Body of pancreas (tissue), 4 donors: ENCODE measurements at regions not wholly inside any gene's neighbourhood (a gene's known extent, or its start where the extent isn't known, plus 50 kb on each side); places are given as distances from the start of the nearest gene placed in this dataset.

Experiments
- ATAC-seq: fragments of 150-250 bp; one replicate; pipeline ENCODE4 v1.9.1; 2016
- DNase-seq, 4 donors: peaks; one replicate each; pipeline ENCODE4 v3.0.0-alpha.2; 2019
- H3K27ac ChIP-seq, 4 donors: fragments of 200-600 bp; sonication (generic); 1 replicate in 3 of 4; 2 replicates in 1 of 4; pipeline versions ENCODE4 v1.5.1 to v1.6.1; 2016 to 2019; ENCODE audit warnings: mild to moderate bottlenecking in 1 of 4, mixed read lengths in 1 of 4, moderate library complexity in 1 of 4
- H3K27me3 ChIP-seq, 2 donors: fragments of 200-600 bp; sonication (generic); one replicate each; pipeline ENCODE4 v1.6.0; 2016; ENCODE audit warnings: mild to moderate bottlenecking in 1 of 2
- H3K36me3 ChIP-seq, 2 donors: fragments of 200-600 bp; sonication (generic); replicated peaks in 1 of 2; 2 replicates each; pipeline ENCODE4 v1.5.1; 2016; ENCODE audit warnings: low read depth in 2 of 2; ENCODE audit not compliant: insufficient read depth in 1 of 2
- H3K4me1 ChIP-seq: fragments of 200-600 bp; sonication (generic); one replicate; pipeline ENCODE4 v1.6.0; 2016
- H3K4me3 ChIP-seq, 2 donors: fragments of 200-600 bp; sonication (generic); 1 replicate in 1 of 2; 2 replicates in 1 of 2; pipeline ENCODE4 v1.5.1; 2016 to 2019
- H3K9me3 ChIP-seq, 3 donors: fragments of 200-600 bp; sonication (generic); 1 replicate in 2 of 3; 2 replicates in 1 of 3; pipeline ENCODE4 v1.5.1; 2016
- CTCF ChIP-seq, 7 experiments: fragments of 450-650 bp in 4 of 7; fragments of 200-600 bp in 3 of 7; sonication (generic) in 3 of 7; IDR thresholded peaks; one replicate each; pipeline ENCODE4 v1.5.1; 2016 to 2019; ENCODE audit warnings: antibody characterized with exemption in 7 of 7
- POLR2A ChIP-seq, 3 donors: fragments of 450-650 bp; IDR thresholded peaks; one replicate each; pipeline ENCODE4 v1.6.1; 2016; ENCODE audit warnings: antibody characterized with exemption in 3 of 3, mild to moderate bottlenecking in 2 of 3
- WGBS, 2 donors: methylation state at CpG; one replicate each; pipeline ENCODE4 v1.1.5; 2017; 5-methylcytosine and 5-hydroxymethylcytosine counted together
- intact Hi-C: fragments of 100-400 bp; cut with DNase I; formaldehyde crosslinking; loops from one replicate; pipeline ENCODE4 v1.15.1; 2023

- 85 to 91% methylated on average over 7 of the region's 7 CpGs for WGBS, 2 donors
Measured at GRCh38 chr1:238296371-238296770, 405.6 kb upstream of the ZP4 start.

GRCh38 chr1:238293075-238293474, 402.4 kb upstream of the ZP4 start:
- intact Hi-C loops = no loop called here
- Histone ChIP-seq H3K36me3 (no peaks in the 10 kb centered on the region), H3K4me1 (no peaks in the 10 kb centered on the region), H3K9me3 (no peaks in the 10 kb centered on the region), H3K27me3 (no peaks in the 10 kb centered on the region), H3K4me3 (no peak overlapping the region), H3K27ac (no peak overlapping the region)
- TF ChIP-seq CTCF (IDR thresholded peaks at IDR 0.05) (no peak), POLR2A (IDR thresholded peaks at IDR 0.05) (no peak)
- DNase-seq (no peak), ATAC-seq (no peak)
- WGBS, 2 donors = 82 to 88% methylated on average over 3 of the region's 3 CpGs

More at GRCh38 chr1:238296371-238296770, 405.6 kb upstream of the ZP4 start:
- TF ChIP-seq POLR2A (IDR thresholded peaks at IDR 0.05) (no peak), CTCF (IDR thresholded peaks at IDR 0.05) (no peak)
- no peaks in the 10 kb centered on the region for H3K36me3 ChIP-seq
- no peaks in the 10 kb centered on the region for H3K9me3 ChIP-seq
- ATAC-seq (no peak), DNase-seq (no peak)
- H3K4me1 ChIP-seq = no peaks in the 10 kb centered on the region
- H3K4me3 ChIP-seq = no peak overlapping the region
- H3K27me3 ChIP-seq = no peaks in the 10 kb centered on the region
- intact Hi-C loops = no loop called here
- H3K27ac ChIP-seq = no peak overlapping the region

- intact Hi-C loops = no loop called here
- Histone ChIP-seq H3K9me3 (no peaks in the 10 kb centered on the region), H3K4me3 (no peak overlapping the region), H3K4me1 (no peaks in the 10 kb centered on the region), H3K27ac (no peak overlapping the region), H3K36me3 (no peaks in the 10 kb centered on the region), H3K27me3 (no peaks in the 10 kb centered on the region)
- TF ChIP-seq POLR2A (IDR thresholded peaks at IDR 0.05) = no peak
- TF ChIP-seq CTCF (IDR thresholded peaks at IDR 0.05) = no peak
- ATAC-seq = no peak
- 81 to 92% methylated on average over 1 of the region's 1 CpG for WGBS, 2 donors
- no peak for DNase-seq
Measured at GRCh38 chr1:238281418-238281817, 390.7 kb upstream of the ZP4 start.

GRCh38 chr1:238279694-238280380, 389.1 kb upstream of the ZP4 start:
- TF ChIP-seq CTCF (IDR thresholded peaks at IDR 0.05) (no peak), POLR2A (IDR thresholded peaks at IDR 0.05) (no peak)
- Histone ChIP-seq H3K4me1 (no peaks in the 10 kb centered on the region), H3K9me3 (no peaks in the 10 kb centered on the region), H3K36me3 (no peaks in the 10 kb centered on the region), H3K4me3 (no peak overlapping the region), H3K27ac (no peak overlapping the region), H3K27me3 (no peaks in the 10 kb centered on the region)
- no peak for ATAC-seq
- intact Hi-C loops = no loop called here
- WGBS, 2 donors = 77 to 78% methylated on average over 3 of the region's 3 CpGs
- no peak for DNase-seq

- TF ChIP-seq CTCF (IDR thresholded peaks at IDR 0.05) = no peak
- TF ChIP-seq POLR2A (IDR thresholded peaks at IDR 0.05) = no peak
- Histone ChIP-seq H3K4me1 (no peaks in the 10 kb centered on the region), H3K9me3 (no peaks in the 10 kb centered on the region), H3K4me3 (no peak overlapping the region), H3K27me3 (no peaks in the 10 kb centered on the region), H3K27ac (no peak overlapping the region), H3K36me3 (no peaks in the 10 kb centered on the region)
- ATAC-seq = no peak
- no peak for DNase-seq
- intact Hi-C loops = no loop called here
- 77 to 86% methylated on average over 3 of the region's 3 CpGs for WGBS, 2 donors
Measured at GRCh38 chr1:238272145-238272544, 381.4 kb upstream of the ZP4 start.
